ENCODE measurements at regions not wholly inside any gene's neighbourhood (a gene's known extent, or its start where the extent isn't known, plus 50 kb on each side); places are given as distances from the start of the nearest gene placed in this dataset.
"Not testable (repeated sequence)": the region's sequence is repeated elsewhere in the genome, so short reads cannot be mapped to it uniquely, and the experiment has no call there.

GRCh38 chr6:84897988-84898594 lies 133.7 kb upstream of the TBX18 start:
- Histone ChIP-seq H3K27ac (ENCODE audit: insufficient read depth, low read length, poor library complexity, severe bottlenecking) (no peak overlapping the region), H3K27me3 (replicated peaks; ENCODE audit: control insufficient read depth, insufficient read depth, low read length, poor library complexity, severe bottlenecking) (no peaks in the 10 kb centered on the region), H3K4me1 (ENCODE audit: control insufficient read depth, insufficient read depth, low read length, poor library complexity, severe bottlenecking) (no peaks in the 10 kb centered on the region), H3K9me3 (ENCODE audit: control insufficient read depth, low read length) (no peaks in the 10 kb centered on the region), H3K4me3 (ENCODE audit: insufficient read depth, low read depth, low read length, poor library complexity, severe bottlenecking) (no peak overlapping the region), H3K36me3 (ENCODE audit: control insufficient read depth, insufficient read depth, low read length) (no peaks in the 10 kb centered on the region)
- no peak for DNase-seq

GRCh38 chr6:84897011-84897410 lies 132.6 kb upstream of the TBX18 start:
- Histone ChIP-seq H3K27me3 (replicated peaks; ENCODE audit: control insufficient read depth, insufficient read depth, low read length, poor library complexity, severe bottlenecking) (no peaks in the 10 kb centered on the region), H3K9me3 (ENCODE audit: control insufficient read depth, low read length) (no peaks in the 10 kb centered on the region), H3K27ac (ENCODE audit: insufficient read depth, low read length, poor library complexity, severe bottlenecking) (no peak overlapping the region), H3K36me3 (ENCODE audit: control insufficient read depth, insufficient read depth, low read length) (no peaks in the 10 kb centered on the region), H3K4me3 (ENCODE audit: insufficient read depth, low read depth, low read length, poor library complexity, severe bottlenecking) (no peak overlapping the region), H3K4me1 (ENCODE audit: control insufficient read depth, insufficient read depth, low read length, poor library complexity, severe bottlenecking) (no peaks in the 10 kb centered on the region)
- DNase-seq: no peak

- H3K36me3 ChIP-seq (ENCODE audit: control insufficient read depth, insufficient read depth, low read length): no peaks in the 10 kb centered on the region
- no peak overlapping the region for H3K27ac ChIP-seq (ENCODE audit: insufficient read depth, low read length, poor library complexity, severe bottlenecking)
- H3K9me3 ChIP-seq (ENCODE audit: control insufficient read depth, low read length): no peaks in the 10 kb centered on the region
- H3K27me3 ChIP-seq (replicated peaks; ENCODE audit: control insufficient read depth, insufficient read depth, low read length, poor library complexity, severe bottlenecking): no peaks in the 10 kb centered on the region
- no peak overlapping the region for H3K4me3 ChIP-seq (ENCODE audit: insufficient read depth, low read depth, low read length, poor library complexity, severe bottlenecking)
- no peaks in the 10 kb centered on the region for H3K4me1 ChIP-seq (ENCODE audit: control insufficient read depth, insufficient read depth, low read length, poor library complexity, severe bottlenecking)
- no peak for DNase-seq
These were observed 128.3 kb upstream of the TBX18 start for GRCh38 chr6:84892671-84893070.

GRCh38 chr6:84882768-84883766 lies 118.7 kb upstream of the TBX18 start:
- Histone ChIP-seq H3K9me3 (ENCODE audit: control insufficient read depth, low read length) (no peaks in the 10 kb centered on the region), H3K36me3 (ENCODE audit: control insufficient read depth, insufficient read depth, low read length) (no peaks in the 10 kb centered on the region), H3K4me1 (ENCODE audit: control insufficient read depth, insufficient read depth, low read length, poor library complexity, severe bottlenecking) (no peaks in the 10 kb centered on the region), H3K27me3 (replicated peaks; ENCODE audit: control insufficient read depth, insufficient read depth, low read length, poor library complexity, severe bottlenecking) (no peaks in the 10 kb centered on the region), H3K27ac (ENCODE audit: insufficient read depth, low read length, poor library complexity, severe bottlenecking) (no peak overlapping the region), H3K4me3 (ENCODE audit: insufficient read depth, low read depth, low read length, poor library complexity, severe bottlenecking) (no peak overlapping the region)
- DNase-seq: no peak

- H3K27me3 ChIP-seq (replicated peaks; ENCODE audit: control insufficient read depth, insufficient read depth, low read length, poor library complexity, severe bottlenecking); H3K9me3 ChIP-seq (ENCODE audit: control insufficient read depth, low read length); H3K4me3 ChIP-seq (ENCODE audit: insufficient read depth, low read depth, low read length, poor library complexity, severe bottlenecking); H3K36me3 ChIP-seq (ENCODE audit: control insufficient read depth, insufficient read depth, low read length); H3K27ac ChIP-seq (ENCODE audit: insufficient read depth, low read length, poor library complexity, severe bottlenecking); DNase-seq; H3K4me1 ChIP-seq (ENCODE audit: control insufficient read depth, insufficient read depth, low read length, poor library complexity, severe bottlenecking): not testable (repeated sequence)
These were observed 115.0 kb upstream of the TBX18 start for GRCh38 chr6:84879385-84879784.

GRCh38 chr6:84877515-84878210 lies 113.3 kb upstream of the TBX18 start:
- Histone ChIP-seq H3K27me3 (replicated peaks; ENCODE audit: control insufficient read depth, insufficient read depth, low read length, poor library complexity, severe bottlenecking) (no peaks in the 10 kb centered on the region), H3K4me1 (ENCODE audit: control insufficient read depth, insufficient read depth, low read length, poor library complexity, severe bottlenecking) (no peaks in the 10 kb centered on the region), H3K9me3 (ENCODE audit: control insufficient read depth, low read length) (no peaks in the 10 kb centered on the region), H3K36me3 (ENCODE audit: control insufficient read depth, insufficient read depth, low read length) (no peaks in the 10 kb centered on the region), H3K27ac (ENCODE audit: insufficient read depth, low read length, poor library complexity, severe bottlenecking) (no peak overlapping the region), H3K4me3 (ENCODE audit: insufficient read depth, low read depth, low read length, poor library complexity, severe bottlenecking) (no peak overlapping the region)
- no peak for DNase-seq

GRCh38 chr6:84876723-84877514 lies 112.5 kb upstream of the TBX18 start:
- DNase-seq: no peak
- Histone ChIP-seq H3K36me3 (ENCODE audit: control insufficient read depth, insufficient read depth, low read length) (no peaks in the 10 kb centered on the region), H3K4me1 (ENCODE audit: control insufficient read depth, insufficient read depth, low read length, poor library complexity, severe bottlenecking) (no peaks in the 10 kb centered on the region), H3K27ac (ENCODE audit: insufficient read depth, low read length, poor library complexity, severe bottlenecking) (no peak overlapping the region), H3K27me3 (replicated peaks; ENCODE audit: control insufficient read depth, insufficient read depth, low read length, poor library complexity, severe bottlenecking) (no peaks in the 10 kb centered on the region), H3K4me3 (ENCODE audit: insufficient read depth, low read depth, low read length, poor library complexity, severe bottlenecking) (no peak overlapping the region), H3K9me3 (ENCODE audit: control insufficient read depth, low read length) (no peaks in the 10 kb centered on the region)

- no peak overlapping the region for H3K4me3 ChIP-seq (ENCODE audit: insufficient read depth, low read depth, low read length, poor library complexity, severe bottlenecking)
- no peak overlapping the region for H3K27ac ChIP-seq (ENCODE audit: insufficient read depth, low read length, poor library complexity, severe bottlenecking)
- H3K4me1 ChIP-seq (ENCODE audit: control insufficient read depth, insufficient read depth, low read length, poor library complexity, severe bottlenecking): no peaks in the 10 kb centered on the region
- no peaks in the 10 kb centered on the region for H3K9me3 ChIP-seq (ENCODE audit: control insufficient read depth, low read length)
- H3K36me3 ChIP-seq (ENCODE audit: control insufficient read depth, insufficient read depth, low read length): no peaks in the 10 kb centered on the region
- no peaks in the 10 kb centered on the region for H3K27me3 ChIP-seq (replicated peaks; ENCODE audit: control insufficient read depth, insufficient read depth, low read length, poor library complexity, severe bottlenecking)
- DNase-seq: no peak
These were observed 108.8 kb upstream of the TBX18 start for GRCh38 chr6:84872996-84873723.

GRCh38 chr6:84871925-84872324 lies 107.5 kb upstream of the TBX18 start:
- no peak for DNase-seq
- Histone ChIP-seq H3K27ac (ENCODE audit: insufficient read depth, low read length, poor library complexity, severe bottlenecking) (no peak overlapping the region), H3K36me3 (ENCODE audit: control insufficient read depth, insufficient read depth, low read length) (no peaks in the 10 kb centered on the region), H3K4me1 (ENCODE audit: control insufficient read depth, insufficient read depth, low read length, poor library complexity, severe bottlenecking) (no peaks in the 10 kb centered on the region), H3K4me3 (ENCODE audit: insufficient read depth, low read depth, low read length, poor library complexity, severe bottlenecking) (no peak overlapping the region), H3K9me3 (ENCODE audit: control insufficient read depth, low read length) (no peaks in the 10 kb centered on the region), H3K27me3 (replicated peaks; ENCODE audit: control insufficient read depth, insufficient read depth, low read length, poor library complexity, severe bottlenecking) (no peaks in the 10 kb centered on the region)

Measured in effector memory CD4-positive, alpha-beta T cell (primary cell).